Endothelial cell of umbilical vein (primary cell): ENCODE measurements at regions not wholly inside any gene's neighbourhood (a gene's known extent, or its start where the extent isn't known, plus 50 kb on each side); places are given as distances from the start of the nearest gene placed in this dataset.

Experiments
- BruUV-seq: library from RNA; stranded (reverse); fragments of 400-500 nt; replicated peaks from 2 replicates; lab custom pipeline; 2021; lab: Mats Ljungman, UMichigan
- CTCF ChIA-PET: fragments of 300-600, 350-600 bp; sonication (Branson Sonifier 250); formaldehyde crosslinking; loops from one replicate; lab custom pipeline; 2021; ENCODE audit warnings: antibody characterized with exemption, inconsistent platforms; lab: Charles Lee
- POLR2A ChIA-PET: fragments of 300-600, 350-600 bp; sonication (Branson Sonifier 250); formaldehyde crosslinking; loops from one replicate; lab custom pipeline; 2021; ENCODE audit warnings: antibody characterized with exemption, inconsistent platforms; lab: Charles Lee
- DNase-seq: peaks from one replicate; pipeline ENCODE4 v3.0.0-alpha.2; 2011; ENCODE audit warnings: low read depth, low spot score
- FAIRE-seq: peaks from 2 replicates; lab custom pipeline; 2011; peaks lifted over from hg19 to GRCh38; lab: Jason Lieb, UNC
- H2AFZ ChIP-seq: 2 replicates; pipeline ENCODE4 v1.6.0; 2012; ENCODE audit warnings: low read depth, low read length, control low read depth, inconsistent platforms
- H3K27ac ChIP-seq: 2 replicates; pipeline ENCODE4 v1.5.1; 2011; ENCODE audit warnings: low read depth, mild to moderate bottlenecking, control low read depth, low read length, moderate library complexity; ENCODE audit not compliant: insufficient read depth
- H3K27me3 ChIP-seq, 2 experiments: 2 replicates each; pipeline versions ENCODE4 v1.6.0 to v1.6.1; 2011; ENCODE audit warnings: low read length in 2 of 2, mixed read lengths in 1 of 2; ENCODE audit not compliant: control insufficient read depth in 2 of 2, insufficient read depth in 2 of 2
- H3K36me3 ChIP-seq, 2 experiments: 2 replicates in 1 of 2; 3 replicates in 1 of 2; pipeline ENCODE4 v1.5.1; 2011; ENCODE audit warnings: low read length in 2 of 2, mild to moderate bottlenecking in 1 of 2, moderate library complexity in 1 of 2; ENCODE audit not compliant: control insufficient read depth in 2 of 2, insufficient read depth in 2 of 2; ENCODE audit errors: extremely low read depth in 1 of 2
- H3K4me1 ChIP-seq: 3 replicates; pipeline ENCODE4 v1.5.1; 2011; ENCODE audit warnings: mild to moderate bottlenecking, low read length; ENCODE audit not compliant: control insufficient read depth, insufficient read depth; ENCODE audit errors: extremely low read depth
- H3K4me2 ChIP-seq: 2 replicates; pipeline ENCODE4 v1.6.1; 2011; ENCODE audit warnings: low read length, control low read depth, mixed read lengths; ENCODE audit not compliant: insufficient read depth
- H3K4me3 ChIP-seq, 3 experiments: fragments of 200-600 bp in 1 of 3; sonication (generic), shearing (Covaris generic) in 1 of 3; replicated peaks in 1 of 3; 2 replicates each; pipeline ENCODE4 v1.5.1; 2011 to 2016; ENCODE audit warnings: control low read depth in 3 of 3, low read length in 3 of 3, mild to moderate bottlenecking in 2 of 3, inconsistent platforms in 1 of 3, low read depth in 1 of 3, moderate library complexity in 1 of 3; ENCODE audit not compliant: insufficient read depth in 1 of 3
- H3K79me2 ChIP-seq: 2 replicates; pipeline ENCODE4 v1.6.0; 2012; ENCODE audit warnings: low read length, inconsistent platforms; ENCODE audit not compliant: control insufficient read depth, insufficient read depth
- H3K9ac ChIP-seq: replicated peaks from 2 replicates; pipeline ENCODE3; 2011; ENCODE audit warnings: low read length, control low read depth; ENCODE audit not compliant: insufficient read depth; ENCODE audit errors: extremely low read depth
- H3K9me1 ChIP-seq: replicated peaks from 3 replicates; pipeline ENCODE4 v1.6.0; 2011; ENCODE audit warnings: mild to moderate bottlenecking, low read length; ENCODE audit not compliant: control insufficient read depth, insufficient read depth; ENCODE audit errors: extremely low read depth
- H3K9me3 ChIP-seq: replicated peaks from 2 replicates; pipeline ENCODE4 v1.5.1; 2012; ENCODE audit warnings: low read length, inconsistent platforms; ENCODE audit not compliant: control insufficient read depth, insufficient read depth
- H4K20me1 ChIP-seq: replicated peaks from 2 replicates; pipeline ENCODE3; 2011; ENCODE audit warnings: mild to moderate bottlenecking, low read length; ENCODE audit not compliant: control insufficient read depth, insufficient read depth; ENCODE audit errors: extremely low read depth
- EZH2 ChIP-seq: IDR thresholded peaks from 2 replicates; pipeline ENCODE4 v1.6.1; 2012; ENCODE audit warnings: borderline replicate concordance, low read depth, mild to moderate bottlenecking, moderate library complexity, low read length, inconsistent platforms; ENCODE audit not compliant: severe bottlenecking
- FOS ChIP-seq: IDR thresholded peaks from 2 replicates; pipeline ENCODE4 v1.6.1; 2011; ENCODE audit warnings: mild to moderate bottlenecking, low read length, moderate library complexity, borderline replicate concordance; ENCODE audit not compliant: insufficient read depth
- GATA2 ChIP-seq: IDR thresholded peaks from 2 replicates; pipeline ENCODE4 v1.7.0; 2011; ENCODE audit warnings: low read depth, mild to moderate bottlenecking, moderate library complexity, mixed read lengths, low read length; ENCODE audit not compliant: insufficient read length, insufficient read depth
- JUN ChIP-seq: IDR thresholded peaks from 2 replicates; pipeline ENCODE4 v1.6.1; 2011; ENCODE audit warnings: borderline replicate concordance, low read depth; ENCODE audit not compliant: insufficient read length, insufficient read depth
- MYC ChIP-seq: IDR thresholded peaks from one replicate; pipeline ENCODE4 v1.6.1; 2011; ENCODE audit warnings: mild to moderate bottlenecking, low read depth, low read length
- POLR2A ChIP-seq: IDR thresholded peaks from 2 replicates; pipeline ENCODE4 v1.6.1; 2012; ENCODE audit warnings: low read depth, mild to moderate bottlenecking, control low read depth, low read length
- POLR2AphosphoS5 ChIP-seq: IDR thresholded peaks from 2 replicates; pipeline ENCODE4 v1.6.1; 2012; ENCODE audit warnings: low read depth, mild to moderate bottlenecking, control low read depth, low read length, moderate library complexity; ENCODE audit not compliant: insufficient read depth
- dilution Hi-C: fragments of 300-500 bp; cut with MboI; formaldehyde crosslinking; loops from one replicate; pipeline ENCODE4 v1.15.0; 2019; ENCODE audit warnings: low sequenced_read_pairs; ENCODE audit not compliant: extremely low pct_ligation_motif_present
- intact Hi-C: fragments of 100-400 bp; cut with micrococcal nuclease; formaldehyde crosslinking; loops from one replicate; pipeline ENCODE4 v1.10.0; 2022
- TF ChIP-seq, protein P1 (sequence below), 2 donors: IDR thresholded peaks; 1 replicate in 1 of 2; 2 replicates in 1 of 2; pipeline ENCODE4 v1.5.1; 2011; ENCODE audit warnings: low read length in 2 of 2, mild to moderate bottlenecking in 2 of 2, moderate library complexity in 2 of 2, control low read depth in 1 of 2, inconsistent platforms in 1 of 2, low read depth in 1 of 2; ENCODE audit not compliant: insufficient read depth in 1 of 2; ENCODE audit errors: extremely low read depth in 1 of 2
- TF ChIP-seq, protein P2 (sequence below): IDR thresholded peaks from 2 replicates; pipeline ENCODE4 v1.6.1; 2011; ENCODE audit not compliant: insufficient read depth, insufficient read length

DNA sequence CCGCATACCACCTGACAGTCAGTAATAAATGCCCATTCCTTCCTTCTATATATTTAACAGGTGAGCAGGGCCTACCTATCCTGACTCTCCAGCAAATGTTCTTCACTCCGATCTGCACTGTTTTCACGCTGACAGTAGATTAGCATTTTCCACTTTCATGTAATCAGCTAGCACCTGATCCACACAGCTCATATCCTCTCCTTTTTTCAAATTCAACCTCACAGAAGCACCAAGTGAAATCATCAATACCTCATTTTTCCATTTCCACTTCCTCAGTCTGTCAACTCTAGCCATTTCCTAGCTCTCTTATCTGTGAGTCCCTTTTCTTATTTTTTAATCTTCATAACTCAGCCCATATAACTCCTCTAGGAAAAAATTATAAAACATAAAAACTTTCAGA is 402.8 kb downstream of the ZEB2 start:
- no peak overlapping the region for H3K9ac ChIP-seq
- no peaks in the 10 kb centered on the region for H4K20me1 ChIP-seq
- dilution Hi-C loops (no loop called here), intact Hi-C loops (loop anchor here (10.0 kb wide), 1 partner anchor 632 kb away; no protein-coding TSS in a partner anchor)
- H3K79me2 ChIP-seq, result no peaks in the 10 kb centered on the region
- H3K9me3 ChIP-seq, result no peaks in the 10 kb centered on the region
- no peaks in the 10 kb centered on the region for H3K27me3 ChIP-seq
- no TSS peak for BruUV-seq
- TF ChIP-seq FOS, result no peak
- TF ChIP-seq JUN, result no peak
- TF ChIP-seq EZH2, result no peak
- no peak for TF ChIP-seq POLR2A
- H3K36me3 ChIP-seq, result no peaks in the 10 kb centered on the region
- no peaks in the 10 kb centered on the region for H3K4me1 ChIP-seq
- FAIRE-seq, result no peak
- no peak overlapping the region for H3K4me2 ChIP-seq
- no peak overlapping the region for H3K27ac ChIP-seq
- H3K4me3 ChIP-seq, result no peak overlapping the region
- no peaks in the 10 kb centered on the region for H3K9me1 ChIP-seq
- CTCF ChIA-PET, result no interaction called here
- POLR2A ChIA-PET, result no interaction called here
- no peak for DNase-seq
- H2AFZ ChIP-seq, result no peak overlapping the region

DNA sequence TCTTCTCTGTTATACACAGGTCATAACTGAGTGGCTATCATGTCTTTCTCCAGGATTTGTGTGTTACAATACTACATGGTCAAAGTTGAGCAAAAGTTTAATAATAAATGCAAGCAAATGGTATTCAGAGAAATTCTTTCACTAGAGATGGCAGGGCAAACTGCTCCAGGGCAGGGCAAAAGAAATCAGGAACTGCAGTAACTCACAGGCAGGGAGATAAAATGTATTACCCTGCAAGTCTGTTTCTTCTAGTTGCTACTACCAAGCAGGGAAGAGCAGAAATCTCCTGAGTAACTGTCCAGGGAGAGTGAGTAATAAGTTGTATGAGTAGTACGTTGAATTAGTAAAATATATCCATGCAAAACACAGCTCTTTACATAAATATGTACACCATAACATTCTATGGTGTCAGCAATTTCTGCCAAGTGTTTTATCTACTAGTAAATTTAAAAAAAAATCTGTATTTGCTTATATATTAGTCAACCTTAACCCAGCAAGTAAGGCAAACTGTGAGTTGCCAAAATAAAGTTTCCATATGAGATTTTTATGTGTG is 404.1 kb downstream of the ZEB2 start:
- no peaks in the 10 kb centered on the region for H3K79me2 ChIP-seq
- no peak overlapping the region for H3K4me3 ChIP-seq
- no peaks in the 10 kb centered on the region for H4K20me1 ChIP-seq
- TF ChIP-seq JUN, result no peak
- TF ChIP-seq, protein P1, sequence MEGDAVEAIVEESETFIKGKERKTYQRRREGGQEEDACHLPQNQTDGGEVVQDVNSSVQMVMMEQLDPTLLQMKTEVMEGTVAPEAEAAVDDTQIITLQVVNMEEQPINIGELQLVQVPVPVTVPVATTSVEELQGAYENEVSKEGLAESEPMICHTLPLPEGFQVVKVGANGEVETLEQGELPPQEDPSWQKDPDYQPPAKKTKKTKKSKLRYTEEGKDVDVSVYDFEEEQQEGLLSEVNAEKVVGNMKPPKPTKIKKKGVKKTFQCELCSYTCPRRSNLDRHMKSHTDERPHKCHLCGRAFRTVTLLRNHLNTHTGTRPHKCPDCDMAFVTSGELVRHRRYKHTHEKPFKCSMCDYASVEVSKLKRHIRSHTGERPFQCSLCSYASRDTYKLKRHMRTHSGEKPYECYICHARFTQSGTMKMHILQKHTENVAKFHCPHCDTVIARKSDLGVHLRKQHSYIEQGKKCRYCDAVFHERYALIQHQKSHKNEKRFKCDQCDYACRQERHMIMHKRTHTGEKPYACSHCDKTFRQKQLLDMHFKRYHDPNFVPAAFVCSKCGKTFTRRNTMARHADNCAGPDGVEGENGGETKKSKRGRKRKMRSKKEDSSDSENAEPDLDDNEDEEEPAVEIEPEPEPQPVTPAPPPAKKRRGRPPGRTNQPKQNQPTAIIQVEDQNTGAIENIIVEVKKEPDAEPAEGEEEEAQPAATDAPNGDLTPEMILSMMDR (IDR thresholded peaks at IDR 0.05; ENCODE audit: extremely low read depth in 1 of 2, insufficient read depth in 1 of 2, low read depth in 1 of 2, low read length in 2 of 2), result no peak
- no peak for TF ChIP-seq POLR2AphosphoS5
- no peak for TF ChIP-seq MYC
- no peak for TF ChIP-seq POLR2A
- no peak for TF ChIP-seq FOS
- TF ChIP-seq, protein P2, sequence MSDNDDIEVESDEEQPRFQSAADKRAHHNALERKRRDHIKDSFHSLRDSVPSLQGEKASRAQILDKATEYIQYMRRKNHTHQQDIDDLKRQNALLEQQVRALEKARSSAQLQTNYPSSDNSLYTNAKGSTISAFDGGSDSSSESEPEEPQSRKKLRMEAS, result no peak
- no peak for TF ChIP-seq GATA2
- no peak for TF ChIP-seq EZH2
- no peak overlapping the region for H3K4me2 ChIP-seq
- no peaks in the 10 kb centered on the region for H3K9me3 ChIP-seq
- H3K27me3 ChIP-seq, result no peaks in the 10 kb centered on the region
- no peak overlapping the region for H3K27ac ChIP-seq
- no peaks in the 10 kb centered on the region for H3K36me3 ChIP-seq
- no peak for DNase-seq
- no peaks in the 10 kb centered on the region for H3K9me1 ChIP-seq
- no TSS peak for BruUV-seq
- ChIA-PET CTCF (no interaction called here), POLR2A (no interaction called here)
- H2AFZ ChIP-seq, result no peak overlapping the region
- H3K4me1 ChIP-seq, result peaks cover 10% of the 10 kb centered on the region
- no peak overlapping the region for H3K9ac ChIP-seq
- dilution Hi-C loops, result no loop called here
- intact Hi-C loops, result loop anchor here (10.0 kb wide), 1 partner anchor 631 kb away; no protein-coding TSS in a partner anchor
- peak; percentile 33 for FAIRE-seq
